ENCODE measurements at regions not wholly inside any gene's neighbourhood (a gene's known extent, or its start where the extent isn't known, plus 50 kb on each side); places are given as distances from the start of the nearest gene placed in this dataset.
A peak's percentile ranks its signal among the peaks of the same experiment; 100 is the strongest.
"Not testable (repeated sequence)": the region's sequence is repeated elsewhere in the genome, so short reads cannot be mapped to it uniquely, and the experiment has no call there.

DNA sequence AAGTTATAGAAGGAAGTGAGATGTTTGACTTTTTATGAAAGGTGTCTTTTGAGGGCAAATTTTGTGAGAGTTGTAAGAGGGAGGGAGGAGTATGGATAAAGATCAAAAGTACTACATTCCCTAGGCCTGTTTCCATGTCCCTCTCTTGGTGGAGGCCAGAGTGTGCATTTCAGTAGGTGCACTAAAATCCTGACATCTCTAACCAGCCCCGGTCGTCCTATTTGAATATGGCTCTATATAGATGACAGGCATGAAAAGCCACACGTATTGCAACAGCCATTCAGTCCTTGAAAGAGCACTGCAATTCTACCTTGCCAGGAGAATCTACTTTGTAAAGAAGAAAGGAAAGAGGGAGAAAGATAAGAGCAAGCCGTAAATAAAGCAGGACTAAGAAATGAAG, 510.1 kb downstream of the IRS2 start:
- no peak for DNase-seq (ENCODE audit: low spot score)

GRCh38 chr13:109275852-109276251, 510.5 kb downstream of the IRS2 start:
- no peak for DNase-seq (ENCODE audit: low spot score)

DNA sequence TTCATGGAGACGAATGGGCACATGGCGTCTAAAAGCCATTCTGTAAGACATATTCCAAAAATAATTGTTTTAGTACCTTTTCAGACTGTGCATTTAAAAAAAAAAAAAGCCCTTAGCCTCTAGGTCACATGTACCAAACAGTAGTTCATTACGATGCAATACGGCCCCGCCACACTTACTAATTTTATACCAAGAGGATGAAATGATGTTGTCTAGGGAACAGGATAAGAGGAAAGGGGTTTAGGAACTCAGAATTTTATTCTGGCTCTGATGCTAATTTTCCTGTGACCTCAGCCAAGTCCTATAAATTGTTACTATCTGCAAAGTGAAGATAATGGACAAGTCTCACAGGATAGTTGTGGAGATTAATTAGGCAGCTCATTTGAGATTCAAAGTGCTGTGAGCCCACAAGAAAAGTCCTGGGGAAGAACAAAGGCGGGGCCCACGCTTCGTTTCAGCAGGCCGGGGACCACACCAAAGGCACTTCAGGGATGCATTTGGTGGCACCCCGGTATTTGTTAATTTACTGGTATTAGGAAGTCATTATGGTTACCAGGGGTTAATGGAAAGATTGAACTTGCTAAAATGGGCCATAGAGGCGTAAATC, 511.1 kb downstream of the IRS2 start:
- DNase-seq (ENCODE audit: low spot score), result no peak

DNA sequence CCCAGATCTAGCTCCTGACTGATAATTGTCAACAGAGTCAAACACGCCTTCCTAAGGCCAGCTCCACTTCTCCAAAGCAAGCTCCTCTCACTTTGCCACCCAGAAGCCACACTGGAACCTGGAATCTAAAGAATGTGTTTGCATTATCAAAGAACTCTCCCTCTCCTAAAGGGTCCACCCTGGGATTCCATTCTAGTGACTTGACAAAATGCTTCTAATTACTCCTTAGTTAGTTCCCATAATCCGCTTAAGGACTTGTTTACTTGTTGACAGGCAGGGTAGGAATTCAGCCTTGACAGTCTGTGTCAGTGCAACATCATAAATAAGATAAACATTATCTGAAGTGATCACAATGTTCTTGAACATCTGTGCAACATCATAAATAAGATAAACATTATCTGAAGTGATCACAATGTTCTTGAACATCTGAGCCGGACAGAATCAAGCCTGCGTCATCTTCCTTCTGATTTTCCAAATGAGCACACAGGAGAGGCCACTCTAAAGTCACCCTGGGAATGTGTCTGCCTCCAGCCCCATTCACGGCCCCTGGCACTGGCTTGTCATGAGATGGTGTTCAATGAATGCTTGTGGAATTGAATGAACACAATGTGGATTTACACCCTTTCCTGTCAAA, 512.1 kb downstream of the IRS2 start:
- no peak for DNase-seq (ENCODE audit: low spot score)

GRCh38 chr13:109273326-109273751, 513.0 kb downstream of the IRS2 start:
- no peak for DNase-seq (ENCODE audit: low spot score)

DNA sequence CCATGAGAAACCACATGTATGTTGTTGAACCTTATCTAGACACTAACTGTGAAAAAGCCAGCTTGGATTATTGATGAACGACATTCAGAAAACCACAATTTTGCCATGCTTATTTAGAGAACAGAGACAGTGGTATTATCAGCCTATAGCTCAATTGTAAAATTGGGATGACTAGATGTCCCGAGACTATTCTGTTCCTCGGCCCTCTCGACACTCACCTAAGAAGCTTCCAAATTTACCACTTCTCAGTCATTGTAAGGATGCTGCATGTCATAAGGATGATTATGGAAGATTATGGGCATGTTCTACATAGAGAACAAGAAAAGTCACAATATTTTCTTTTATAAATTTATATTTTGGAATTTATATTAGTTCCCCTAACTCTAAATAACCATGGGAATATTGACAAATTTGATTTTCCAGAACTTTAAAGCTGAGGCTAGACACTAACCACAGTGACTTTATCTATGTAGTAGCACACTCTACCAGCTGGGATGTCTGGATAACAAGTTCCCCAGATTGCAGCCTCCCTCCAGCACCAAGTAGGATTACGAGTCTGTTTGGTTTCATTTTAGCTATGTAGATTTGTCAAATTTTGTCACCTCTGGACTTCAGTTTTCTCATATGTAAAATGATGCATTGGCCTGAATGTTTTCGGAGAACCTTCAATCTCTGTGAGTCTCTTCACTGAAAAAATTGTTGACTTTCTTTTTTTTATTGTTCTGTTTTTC, 513.6 kb downstream of the IRS2 start:
- DNase-seq (ENCODE audit: low spot score), result no peak

DNA sequence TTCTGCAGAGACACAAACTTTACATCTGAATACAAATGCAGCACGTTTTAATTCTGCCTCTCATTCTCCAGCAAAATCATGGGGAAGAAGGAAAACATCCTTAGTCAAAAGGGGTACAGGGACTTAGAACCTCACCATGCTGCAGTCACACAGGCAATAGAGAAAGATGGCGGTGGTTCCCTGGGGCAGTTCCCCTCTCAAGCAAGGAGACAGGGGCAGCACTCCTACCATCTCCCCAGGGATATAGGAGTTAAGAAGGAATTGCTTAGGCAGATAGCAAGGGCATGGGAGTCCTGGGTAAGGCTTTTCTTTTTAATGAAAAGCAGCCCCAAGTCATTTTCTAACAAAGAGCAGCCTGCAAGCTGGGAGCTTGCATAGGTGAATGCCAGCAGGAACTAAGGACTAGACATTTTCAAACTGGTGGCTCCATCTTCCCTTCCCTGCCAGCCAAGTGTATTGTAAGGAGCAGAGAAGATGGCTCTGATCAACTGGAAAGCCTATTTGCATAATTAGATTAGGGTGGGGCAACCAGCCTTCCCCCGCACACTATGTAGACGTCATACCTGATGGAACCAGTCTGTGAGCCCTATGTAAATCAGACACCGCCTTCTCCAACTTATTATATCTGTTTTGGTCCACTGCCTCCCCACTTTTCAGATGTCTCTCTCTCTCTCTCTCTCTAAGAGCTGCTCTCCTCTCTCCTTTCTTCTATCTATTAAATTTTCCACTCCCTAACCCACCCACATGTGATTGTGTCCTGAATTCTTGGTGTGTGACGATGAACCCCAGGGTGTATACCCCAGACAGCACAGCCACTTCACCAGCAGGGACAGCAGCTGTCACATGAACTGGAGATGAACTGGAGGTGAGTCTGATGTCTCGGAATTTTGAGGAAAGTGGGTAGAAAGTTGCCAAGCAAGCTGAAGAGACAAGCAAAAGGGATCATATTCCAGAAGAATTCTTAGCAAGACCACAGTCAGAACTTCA, 514.5 kb downstream of the IRS2 start:
- DNase-seq (ENCODE audit: low spot score), result peak; percentile 83

DNA sequence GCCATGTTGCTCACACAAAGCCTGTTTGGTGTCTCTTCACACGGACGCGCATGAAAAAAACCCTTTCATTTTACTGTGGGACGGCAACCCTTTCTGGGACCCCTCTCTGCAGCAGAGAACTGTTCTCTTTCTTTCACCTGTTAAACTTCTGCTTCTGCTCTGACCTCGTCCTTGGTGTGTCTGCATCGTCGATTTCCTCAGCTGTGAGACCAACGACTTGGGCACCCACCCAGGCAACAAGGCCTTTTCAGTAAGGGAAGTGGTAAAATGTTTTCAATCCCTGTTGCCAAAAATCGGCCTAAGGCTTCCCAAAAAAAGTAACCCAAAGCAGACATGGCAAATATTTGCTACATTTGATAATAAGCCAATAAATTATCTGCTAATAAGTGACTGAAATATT, 515.3 kb downstream of the IRS2 start:
- DNase-seq (ENCODE audit: low spot score), result no peak

DNA sequence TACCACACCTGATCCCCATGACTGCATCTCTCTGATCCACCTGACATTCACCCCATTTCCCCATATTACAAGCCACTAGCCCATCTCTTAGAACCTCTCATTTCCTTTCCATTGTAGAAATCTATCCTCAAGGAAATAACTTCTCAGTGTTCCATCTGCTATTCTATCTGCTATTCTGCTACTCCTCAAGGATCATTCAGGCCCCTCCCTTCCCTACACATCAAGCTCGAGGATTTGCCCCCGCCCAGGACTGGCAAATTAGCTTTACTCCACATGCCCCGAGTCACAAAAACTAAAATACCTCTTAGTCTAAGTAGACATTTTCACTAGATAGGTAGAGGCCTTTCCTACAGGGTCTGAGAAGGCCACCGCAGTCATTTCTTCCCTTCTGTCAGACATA, 517.0 kb downstream of the IRS2 start:
- DNase-seq (ENCODE audit: low spot score), result not testable (repeated sequence)

DNA sequence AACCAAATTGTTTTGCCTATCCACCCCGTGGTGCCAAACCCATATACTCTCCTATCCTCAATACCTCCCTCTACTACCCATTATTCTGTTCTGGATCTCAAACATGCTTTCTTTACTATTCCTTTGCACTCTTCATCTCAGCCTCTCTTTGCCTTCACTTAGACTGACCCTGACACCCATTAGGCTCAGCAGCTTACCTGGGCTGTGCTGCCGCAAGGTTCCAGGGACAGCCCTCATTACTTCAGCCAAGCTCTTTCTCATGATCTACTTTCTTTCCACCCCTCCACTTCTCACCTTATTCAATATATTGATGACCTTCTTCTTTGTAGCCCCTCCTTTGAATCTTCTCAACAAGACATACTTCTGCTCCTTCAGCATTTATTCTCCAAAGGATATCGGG, 517.9 kb downstream of the IRS2 start:
- not testable (repeated sequence) for DNase-seq (ENCODE audit: low spot score)

DNA sequence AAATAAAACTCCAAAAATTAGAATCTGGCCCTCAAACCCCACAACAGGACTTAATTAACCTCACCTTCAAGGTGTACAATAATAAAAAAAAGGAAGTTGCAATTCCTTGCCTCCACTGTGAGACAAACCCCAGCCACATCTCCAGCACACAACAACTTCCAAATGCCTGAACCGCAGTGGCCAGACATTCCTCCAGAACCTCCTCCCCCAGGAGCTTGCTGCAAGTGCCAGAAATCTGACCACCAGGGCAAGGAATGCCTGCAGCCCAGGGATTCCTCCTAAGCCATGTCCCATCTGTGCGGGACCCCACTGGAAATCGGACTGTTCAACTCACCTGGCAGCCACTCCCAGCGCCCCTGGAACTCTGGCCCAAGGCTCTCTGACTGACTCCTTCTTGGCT, 519.0 kb downstream of the IRS2 start:
- DNase-seq (ENCODE audit: low spot score), result not testable (repeated sequence)

- DNase-seq (ENCODE audit: low spot score), result not testable (repeated sequence)
Measured at GRCh38 chr13:109265438-109265742, 521.0 kb downstream of the IRS2 start.

- not testable (repeated sequence) for DNase-seq (ENCODE audit: low spot score)
Measured at GRCh38 chr13:109264603-109265437, 521.6 kb downstream of the IRS2 start.

GRCh38 chr13:109257761-109258157, 528.6 kb downstream of the IRS2 start:
- DNase-seq (ENCODE audit: low spot score), result not testable (repeated sequence)

Data from SK-N-DZ (cell line).